Skeletal muscle tissue (tissue), 3 donors: ENCODE measurements at regions not wholly inside any gene's neighbourhood (a gene's known extent, or its start where the extent isn't known, plus 50 kb on each side); places are given as distances from the start of the nearest gene placed in this dataset.

Experiments
- H3K27ac ChIP-seq: one replicate; pipeline ENCODE4 v1.7.0; 2013; ENCODE audit warnings: mild to moderate bottlenecking, low read depth, low read length, inconsistent platforms
- H3K27me3 ChIP-seq, 3 donors: one replicate each; pipeline ENCODE4 v1.7.0; 2013; ENCODE audit warnings: low read length in 3 of 3; ENCODE audit not compliant: control insufficient read depth in 3 of 3, insufficient read depth in 3 of 3
- H3K36me3 ChIP-seq, 3 donors: one replicate each; pipeline ENCODE4 v1.7.0; 2013; ENCODE audit warnings: low read length in 3 of 3; ENCODE audit not compliant: control insufficient read depth in 3 of 3, insufficient read depth in 3 of 3
- H3K4me1 ChIP-seq, 3 donors: one replicate each; pipeline ENCODE4 v1.7.0; 2013; ENCODE audit warnings: low read length in 3 of 3, mild to moderate bottlenecking in 3 of 3; ENCODE audit not compliant: control insufficient read depth in 3 of 3, insufficient read depth in 3 of 3
- H3K4me3 ChIP-seq, 3 donors: one replicate each; pipeline ENCODE4 v1.7.0; 2013; ENCODE audit warnings: low read length in 3 of 3
- H3K9ac ChIP-seq, 3 donors: one replicate each; pipeline ENCODE4 v1.7.0; 2013; ENCODE audit warnings: low read length in 3 of 3, mild to moderate bottlenecking in 3 of 3, moderate library complexity in 2 of 3, low read depth in 1 of 3
- H3K9me3 ChIP-seq, 3 donors: one replicate each; pipeline ENCODE4 v1.7.0; 2013; ENCODE audit warnings: low read length in 3 of 3; ENCODE audit not compliant: control insufficient read depth in 3 of 3
- donor health status: Osteomylitis.

GRCh38 chr1:239250353-239251035, 135.9 kb upstream of the CHRM3 start:
- Histone ChIP-seq H3K4me1 (no peaks in the 10 kb centered on the region), H3K36me3 (no peaks in the 10 kb centered on the region), H3K9me3 (peaks cover 0 to 2% (median 0%) of the 10 kb centered on the region in 3 donors), H3K27ac (no peak overlapping the region), H3K27me3 (no peaks in the 10 kb centered on the region), H3K9ac (no peak overlapping the region), H3K4me3 (no peak overlapping the region)

GRCh38 chr1:239247285-239247684, 139.1 kb upstream of the CHRM3 start:
- no peak overlapping the region for H3K4me3 ChIP-seq

GRCh38 chr1:239244084-239244483, 142.3 kb upstream of the CHRM3 start:
- H3K27ac ChIP-seq, result no peak overlapping the region
- H3K9ac ChIP-seq, result no peak overlapping the region
- no peak overlapping the region for H3K4me3 ChIP-seq
- H3K36me3 ChIP-seq, result no peaks in the 10 kb centered on the region
- H3K4me1 ChIP-seq, result no peaks in the 10 kb centered on the region
- H3K9me3 ChIP-seq, result no peaks in the 10 kb centered on the region
- peaks cover 0 to 3% (median 0%) of the 10 kb centered on the region in 3 donors for H3K27me3 ChIP-seq

More at GRCh38 chr1:239247285-239247684, 139.1 kb upstream of the CHRM3 start:
- Histone ChIP-seq H3K27ac (no peak overlapping the region), H3K9me3 (no peaks in the 10 kb centered on the region), H3K9ac (no peak overlapping the region), H3K36me3 (no peaks in the 10 kb centered on the region), H3K27me3 (no peaks in the 10 kb centered on the region), H3K4me1 (no peaks in the 10 kb centered on the region)

- H3K4me1 ChIP-seq, result no peaks in the 10 kb centered on the region
- no peak overlapping the region for H3K27ac ChIP-seq
- H3K36me3 ChIP-seq, result no peaks in the 10 kb centered on the region
- H3K4me3 ChIP-seq, result no peak overlapping the region
- H3K27me3 ChIP-seq, result peaks cover 0 to 3% (median 0%) of the 10 kb centered on the region in 3 donors
- H3K9ac ChIP-seq, result no peak overlapping the region
- no peaks in the 10 kb centered on the region for H3K9me3 ChIP-seq
Observed at GRCh38 chr1:239243006-239243405, 143.4 kb upstream of the CHRM3 start.

GRCh38 chr1:239242404-239242803, 144.0 kb upstream of the CHRM3 start:
- H3K27ac ChIP-seq, result no peak overlapping the region
- H3K9me3 ChIP-seq, result no peaks in the 10 kb centered on the region
- H3K9ac ChIP-seq, result no peak overlapping the region
- H3K36me3 ChIP-seq, result no peaks in the 10 kb centered on the region
- no peak overlapping the region for H3K4me3 ChIP-seq
- peaks cover 0 to 3% (median 0%) of the 10 kb centered on the region in 3 donors for H3K27me3 ChIP-seq
- H3K4me1 ChIP-seq, result no peaks in the 10 kb centered on the region

- Histone ChIP-seq H3K4me3 (no peak overlapping the region), H3K9me3 (no peaks in the 10 kb centered on the region), H3K4me1 (no peaks in the 10 kb centered on the region), H3K36me3 (no peaks in the 10 kb centered on the region), H3K27ac (no peak overlapping the region), H3K9ac (no peak overlapping the region), H3K27me3 (peaks cover 0 to 3% (median 0%) of the 10 kb centered on the region in 3 donors)
Observed at GRCh38 chr1:239240736-239241135, 145.6 kb upstream of the CHRM3 start.

- no peaks in the 10 kb centered on the region for H3K4me1 ChIP-seq
- no peaks in the 10 kb centered on the region for H3K36me3 ChIP-seq
- no peak overlapping the region for H3K9ac ChIP-seq
- peaks cover 0 to 3% (median 0%) of the 10 kb centered on the region in 3 donors for H3K27me3 ChIP-seq
- H3K9me3 ChIP-seq, result no peaks in the 10 kb centered on the region
- H3K4me3 ChIP-seq, result no peak overlapping the region
- no peak overlapping the region for H3K27ac ChIP-seq
Observed at GRCh38 chr1:239239529-239239928, 146.8 kb upstream of the CHRM3 start.

- Histone ChIP-seq H3K27me3 (peaks cover 0 to 3% (median 0%) of the 10 kb centered on the region in 3 donors), H3K9me3 (no peaks in the 10 kb centered on the region), H3K4me3 (no peak overlapping the region), H3K27ac (no peak overlapping the region), H3K9ac (no peak overlapping the region), H3K36me3 (no peaks in the 10 kb centered on the region), H3K4me1 (no peaks in the 10 kb centered on the region)
Observed at GRCh38 chr1:239237912-239238311, 148.5 kb upstream of the CHRM3 start.

- Histone ChIP-seq H3K4me3 (no peak overlapping the region), H3K4me1 (no peaks in the 10 kb centered on the region), H3K9me3 (no peaks in the 10 kb centered on the region), H3K9ac (no peak overlapping the region), H3K27me3 (no peaks in the 10 kb centered on the region), H3K36me3 (no peaks in the 10 kb centered on the region), H3K27ac (no peak overlapping the region)
Observed at GRCh38 chr1:239233626-239234025, 152.7 kb upstream of the CHRM3 start.

- no peak overlapping the region for H3K4me3 ChIP-seq
- no peaks in the 10 kb centered on the region for H3K9me3 ChIP-seq
- no peak overlapping the region for H3K27ac ChIP-seq
- no peaks in the 10 kb centered on the region for H3K27me3 ChIP-seq
- H3K9ac ChIP-seq, result no peak overlapping the region
- no peaks in the 10 kb centered on the region for H3K4me1 ChIP-seq
- no peaks in the 10 kb centered on the region for H3K36me3 ChIP-seq
Observed at GRCh38 chr1:239232921-239233320, 153.4 kb upstream of the CHRM3 start.
